BE2C (cell line): ENCODE measurements at regions not wholly inside any gene's neighbourhood (a gene's known extent, or its start where the extent isn't known, plus 50 kb on each side); places are given as distances from the start of the nearest gene placed in this dataset.

Experiments used
- DNase-seq: peaks from one replicate; pipeline ENCODE4 v3.0.0-alpha.2; 2020
- H3K27me3 ChIP-seq: fragments of 250-450 bp; sonication (Bioruptor Pico); 2 replicates; pipeline ENCODE4 v1.5.1; 2020; ENCODE audit warnings: mild to moderate bottlenecking
- H3K36me3 ChIP-seq: fragments of 250-450 bp; sonication (Bioruptor Pico); 2 replicates; pipeline ENCODE4 v1.5.1; 2020; ENCODE audit warnings: mild to moderate bottlenecking
- H3K4me1 ChIP-seq: fragments of 250-450 bp; sonication (Bioruptor Pico); 2 replicates; pipeline ENCODE4 v1.5.1; 2020
- H3K4me3 ChIP-seq: 2 replicates; pipeline ENCODE4 v1.5.1; 2011; ENCODE audit warnings: low read depth, low read length
- H3K9me3 ChIP-seq: fragments of 250-450 bp; sonication (Bioruptor Pico); 2 replicates; pipeline ENCODE4 v1.5.1; 2020
- TF ChIP-seq, protein P1 (sequence below): IDR thresholded peaks from 2 replicates; pipeline ENCODE4 v1.5.1; 2012; ENCODE audit warnings: mild to moderate bottlenecking, low read depth, low read length

- H3K27me3 ChIP-seq, result no peaks in the 10 kb centered on the region
- no peaks in the 10 kb centered on the region for H3K36me3 ChIP-seq
- no peaks in the 10 kb centered on the region for H3K9me3 ChIP-seq
- H3K4me3 ChIP-seq, result no peak overlapping the region
- TF ChIP-seq, protein P1, sequence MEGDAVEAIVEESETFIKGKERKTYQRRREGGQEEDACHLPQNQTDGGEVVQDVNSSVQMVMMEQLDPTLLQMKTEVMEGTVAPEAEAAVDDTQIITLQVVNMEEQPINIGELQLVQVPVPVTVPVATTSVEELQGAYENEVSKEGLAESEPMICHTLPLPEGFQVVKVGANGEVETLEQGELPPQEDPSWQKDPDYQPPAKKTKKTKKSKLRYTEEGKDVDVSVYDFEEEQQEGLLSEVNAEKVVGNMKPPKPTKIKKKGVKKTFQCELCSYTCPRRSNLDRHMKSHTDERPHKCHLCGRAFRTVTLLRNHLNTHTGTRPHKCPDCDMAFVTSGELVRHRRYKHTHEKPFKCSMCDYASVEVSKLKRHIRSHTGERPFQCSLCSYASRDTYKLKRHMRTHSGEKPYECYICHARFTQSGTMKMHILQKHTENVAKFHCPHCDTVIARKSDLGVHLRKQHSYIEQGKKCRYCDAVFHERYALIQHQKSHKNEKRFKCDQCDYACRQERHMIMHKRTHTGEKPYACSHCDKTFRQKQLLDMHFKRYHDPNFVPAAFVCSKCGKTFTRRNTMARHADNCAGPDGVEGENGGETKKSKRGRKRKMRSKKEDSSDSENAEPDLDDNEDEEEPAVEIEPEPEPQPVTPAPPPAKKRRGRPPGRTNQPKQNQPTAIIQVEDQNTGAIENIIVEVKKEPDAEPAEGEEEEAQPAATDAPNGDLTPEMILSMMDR, result no peak
- peaks cover 28% of the 10 kb centered on the region for H3K4me1 ChIP-seq
- no peak for DNase-seq
These were observed 67.6 kb downstream of the HES1 start for GRCh38 chr3:194203482-194204041.

GRCh38 chr3:194204042-194204987, 68.4 kb downstream of the HES1 start:
- Histone ChIP-seq H3K4me3 (no peak overlapping the region), H3K27me3 (no peaks in the 10 kb centered on the region)
- TF ChIP-seq, protein P1, result no peak

GRCh38 chr3:194205675-194206133, 69.8 kb downstream of the HES1 start:
- TF ChIP-seq, protein P1, result no peak
- no peaks in the 10 kb centered on the region for H3K36me3 ChIP-seq
- H3K4me1 ChIP-seq, result peaks cover 20% of the 10 kb centered on the region
- no peaks in the 10 kb centered on the region for H3K9me3 ChIP-seq
- H3K4me3 ChIP-seq, result peak overlapping the region; percentile 24
- no peaks in the 10 kb centered on the region for H3K27me3 ChIP-seq
- DNase-seq, result peak; percentile 71

More at GRCh38 chr3:194204042-194204987, 68.4 kb downstream of the HES1 start:
- H3K4me1 ChIP-seq, result peaks cover 28% of the 10 kb centered on the region
- H3K9me3 ChIP-seq, result no peaks in the 10 kb centered on the region
- no peak for DNase-seq
- H3K36me3 ChIP-seq, result no peaks in the 10 kb centered on the region

- H3K4me1 ChIP-seq, result peaks cover 15% of the 10 kb centered on the region
- H3K27me3 ChIP-seq, result no peaks in the 10 kb centered on the region
- no peaks in the 10 kb centered on the region for H3K36me3 ChIP-seq
- DNase-seq, result peak; percentile 63
- peak overlapping the region; percentile 24 for H3K4me3 ChIP-seq
- TF ChIP-seq, protein P1, result no peak
- no peaks in the 10 kb centered on the region for H3K9me3 ChIP-seq
These were observed 70.4 kb downstream of the HES1 start for GRCh38 chr3:194206320-194206719.

GRCh38 chr3:194208709-194209108, 72.8 kb downstream of the HES1 start:
- Histone ChIP-seq H3K4me3 (no peak overlapping the region), H3K9me3 (no peaks in the 10 kb centered on the region), H3K27me3 (no peaks in the 10 kb centered on the region), H3K36me3 (no peaks in the 10 kb centered on the region), H3K4me1 (peaks cover 31% of the 10 kb centered on the region)
- TF ChIP-seq, protein P1, result no peak
- no peak for DNase-seq
